ENCODE measurements at regions not wholly inside any gene's neighbourhood (a gene's known extent, or its start where the extent isn't known, plus 50 kb on each side); places are given as distances from the start of the nearest gene placed in this dataset.

DNA sequence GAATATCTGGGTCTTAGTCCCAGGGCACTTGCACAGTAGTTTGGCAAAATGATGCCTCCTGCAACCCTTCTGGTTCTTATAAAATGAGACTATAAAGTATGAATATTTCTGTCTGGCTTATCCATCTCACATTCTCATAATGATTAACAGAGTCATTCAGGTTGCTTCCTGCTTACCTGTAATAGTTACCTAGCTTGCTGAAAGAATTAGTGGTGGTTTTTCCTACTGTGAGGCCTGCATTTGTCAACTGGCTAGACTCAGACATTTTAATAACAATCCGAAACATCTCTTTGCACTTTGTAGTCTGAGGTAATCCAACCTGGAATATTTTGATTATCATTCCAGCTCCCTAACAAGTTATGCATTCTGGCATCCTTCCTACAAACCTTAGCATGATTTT, 75.6 kb upstream of the POU1F1 start:
- WGBS: 88% methylated on average over 1 of the region's 1 CpG
- H3K36me3 ChIP-seq (ENCODE audit: control insufficient read depth in 4 of 4, insufficient read depth in 3 of 4, low read depth in 1 of 4, low read length in 3 of 4): no peaks in the 10 kb centered on the region
- TF ChIP-seq YY1 (IDR thresholded peaks at IDR 0.05) (no peak), NR2F2 (IDR thresholded peaks at IDR 0.05) (no peak), GABPA (IDR thresholded peaks at IDR 0.05 in 1 of 2, conservative IDR thresholded peaks at IDR 0.05 in 1 of 2) (no peak), HNF4G (IDR thresholded peaks at IDR 0.05) (no peak), SP1 (IDR thresholded peaks at IDR 0.05) (no peak), RAD21 (IDR thresholded peaks at IDR 0.05) (no peak), EGR1 (IDR thresholded peaks at IDR 0.05; ENCODE audit: low read depth in 2 of 2) (no peak), RXRA (IDR thresholded peaks at IDR 0.05) (no peak)
- TF ChIP-seq, protein P1, sequence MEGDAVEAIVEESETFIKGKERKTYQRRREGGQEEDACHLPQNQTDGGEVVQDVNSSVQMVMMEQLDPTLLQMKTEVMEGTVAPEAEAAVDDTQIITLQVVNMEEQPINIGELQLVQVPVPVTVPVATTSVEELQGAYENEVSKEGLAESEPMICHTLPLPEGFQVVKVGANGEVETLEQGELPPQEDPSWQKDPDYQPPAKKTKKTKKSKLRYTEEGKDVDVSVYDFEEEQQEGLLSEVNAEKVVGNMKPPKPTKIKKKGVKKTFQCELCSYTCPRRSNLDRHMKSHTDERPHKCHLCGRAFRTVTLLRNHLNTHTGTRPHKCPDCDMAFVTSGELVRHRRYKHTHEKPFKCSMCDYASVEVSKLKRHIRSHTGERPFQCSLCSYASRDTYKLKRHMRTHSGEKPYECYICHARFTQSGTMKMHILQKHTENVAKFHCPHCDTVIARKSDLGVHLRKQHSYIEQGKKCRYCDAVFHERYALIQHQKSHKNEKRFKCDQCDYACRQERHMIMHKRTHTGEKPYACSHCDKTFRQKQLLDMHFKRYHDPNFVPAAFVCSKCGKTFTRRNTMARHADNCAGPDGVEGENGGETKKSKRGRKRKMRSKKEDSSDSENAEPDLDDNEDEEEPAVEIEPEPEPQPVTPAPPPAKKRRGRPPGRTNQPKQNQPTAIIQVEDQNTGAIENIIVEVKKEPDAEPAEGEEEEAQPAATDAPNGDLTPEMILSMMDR (IDR thresholded peaks at IDR 0.05; ENCODE audit: low read depth, low read length, missing input control): no peak
- TF ChIP-seq, protein P2, sequence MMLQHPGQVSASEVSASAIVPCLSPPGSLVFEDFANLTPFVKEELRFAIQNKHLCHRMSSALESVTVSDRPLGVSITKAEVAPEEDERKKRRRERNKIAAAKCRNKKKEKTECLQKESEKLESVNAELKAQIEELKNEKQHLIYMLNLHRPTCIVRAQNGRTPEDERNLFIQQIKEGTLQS (IDR thresholded peaks at IDR 0.05): no peak
- TF ChIP-seq, protein P3, sequence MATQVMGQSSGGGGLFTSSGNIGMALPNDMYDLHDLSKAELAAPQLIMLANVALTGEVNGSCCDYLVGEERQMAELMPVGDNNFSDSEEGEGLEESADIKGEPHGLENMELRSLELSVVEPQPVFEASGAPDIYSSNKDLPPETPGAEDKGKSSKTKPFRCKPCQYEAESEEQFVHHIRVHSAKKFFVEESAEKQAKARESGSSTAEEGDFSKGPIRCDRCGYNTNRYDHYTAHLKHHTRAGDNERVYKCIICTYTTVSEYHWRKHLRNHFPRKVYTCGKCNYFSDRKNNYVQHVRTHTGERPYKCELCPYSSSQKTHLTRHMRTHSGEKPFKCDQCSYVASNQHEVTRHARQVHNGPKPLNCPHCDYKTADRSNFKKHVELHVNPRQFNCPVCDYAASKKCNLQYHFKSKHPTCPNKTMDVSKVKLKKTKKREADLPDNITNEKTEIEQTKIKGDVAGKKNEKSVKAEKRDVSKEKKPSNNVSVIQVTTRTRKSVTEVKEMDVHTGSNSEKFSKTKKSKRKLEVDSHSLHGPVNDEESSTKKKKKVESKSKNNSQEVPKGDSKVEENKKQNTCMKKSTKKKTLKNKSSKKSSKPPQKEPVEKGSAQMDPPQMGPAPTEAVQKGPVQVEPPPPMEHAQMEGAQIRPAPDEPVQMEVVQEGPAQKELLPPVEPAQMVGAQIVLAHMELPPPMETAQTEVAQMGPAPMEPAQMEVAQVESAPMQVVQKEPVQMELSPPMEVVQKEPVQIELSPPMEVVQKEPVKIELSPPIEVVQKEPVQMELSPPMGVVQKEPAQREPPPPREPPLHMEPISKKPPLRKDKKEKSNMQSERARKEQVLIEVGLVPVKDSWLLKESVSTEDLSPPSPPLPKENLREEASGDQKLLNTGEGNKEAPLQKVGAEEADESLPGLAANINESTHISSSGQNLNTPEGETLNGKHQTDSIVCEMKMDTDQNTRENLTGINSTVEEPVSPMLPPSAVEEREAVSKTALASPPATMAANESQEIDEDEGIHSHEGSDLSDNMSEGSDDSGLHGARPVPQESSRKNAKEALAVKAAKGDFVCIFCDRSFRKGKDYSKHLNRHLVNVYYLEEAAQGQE (IDR thresholded peaks at IDR 0.05): no peak
- no peak for DNase-seq (ENCODE audit: low spot score)
- H3K9ac ChIP-seq (ENCODE audit: low read depth in 1 of 2, low read length in 2 of 2): no peak overlapping the region
- H3K27ac ChIP-seq (ENCODE audit: low read depth in 1 of 2, low read length in 2 of 2): no peak overlapping the region
- no peaks in the 10 kb centered on the region for H3K9me3 ChIP-seq (ENCODE audit: control insufficient read depth in 4 of 4, low read length in 3 of 4)
- peaks cover 0 to 3% (median 2%) of the 10 kb centered on the region in 4 donors for H3K4me1 ChIP-seq (ENCODE audit: control insufficient read depth in 4 of 4, insufficient read depth in 4 of 4, low read length in 3 of 4)
- H3K4me3 ChIP-seq (ENCODE audit: low read depth in 1 of 3, low read length in 3 of 3): no peak overlapping the region
- no peaks in the 10 kb centered on the region for H3K27me3 ChIP-seq (ENCODE audit: control insufficient read depth in 4 of 4, insufficient read depth in 4 of 4, low read length in 3 of 4)

DNA sequence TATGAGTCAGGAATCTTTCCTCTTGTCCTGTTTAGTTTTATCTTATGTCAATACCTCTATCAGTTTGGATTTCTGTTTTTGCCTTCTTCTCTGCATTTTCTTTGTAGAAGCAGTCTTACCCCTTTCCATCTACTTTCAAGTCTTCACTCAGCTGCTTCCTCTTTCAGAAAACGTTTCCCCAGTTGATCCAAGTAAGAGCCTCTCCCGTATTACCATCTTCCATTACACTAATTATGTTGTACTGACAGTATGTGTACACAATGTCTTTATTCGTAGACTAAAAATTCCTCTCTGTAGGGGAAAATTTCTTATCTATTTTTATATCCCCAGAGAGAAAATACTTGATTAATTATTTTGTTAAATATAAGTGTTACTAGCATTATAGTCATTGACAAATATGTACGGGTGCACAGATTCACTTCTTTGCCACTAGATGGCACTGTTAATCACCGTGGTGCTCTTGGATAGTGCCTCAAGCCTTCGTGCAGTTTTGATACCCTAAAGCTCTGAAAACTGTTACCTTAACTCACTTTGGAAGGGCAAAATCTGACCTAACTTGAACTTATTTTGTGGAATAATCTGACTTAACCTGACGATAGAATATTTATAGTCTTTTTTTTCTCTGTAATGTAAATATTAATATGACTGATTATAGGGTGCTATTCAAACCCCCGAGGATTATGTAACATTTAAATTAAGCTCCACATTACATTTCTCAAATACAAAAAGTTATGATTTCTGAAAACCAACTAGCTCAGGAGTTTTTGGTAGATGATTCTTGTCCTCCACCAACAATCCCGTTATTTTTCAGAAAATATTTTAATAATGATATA, 74.2 kb upstream of the POU1F1 start:
- Histone ChIP-seq H3K4me1 (ENCODE audit: control insufficient read depth in 4 of 4, insufficient read depth in 4 of 4, low read length in 3 of 4) (peaks cover 0 to 3% (median 2%) of the 10 kb centered on the region in 4 donors), H3K27ac (ENCODE audit: low read depth in 1 of 2, low read length in 2 of 2) (no peak overlapping the region), H3K9ac (ENCODE audit: low read depth in 1 of 2, low read length in 2 of 2) (peak overlapping the region in 1 of 2 donors; percentile 36), H3K36me3 (ENCODE audit: control insufficient read depth in 4 of 4, insufficient read depth in 3 of 4, low read depth in 1 of 4, low read length in 3 of 4) (no peaks in the 10 kb centered on the region), H3K9me3 (ENCODE audit: control insufficient read depth in 4 of 4, low read length in 3 of 4) (no peaks in the 10 kb centered on the region), H3K4me3 (ENCODE audit: low read depth in 1 of 3, low read length in 3 of 3) (no peak overlapping the region), H3K27me3 (ENCODE audit: control insufficient read depth in 4 of 4, insufficient read depth in 4 of 4, low read length in 3 of 4) (no peaks in the 10 kb centered on the region)
- DNase-seq (ENCODE audit: low spot score): no peak
- TF ChIP-seq, protein P1 (IDR thresholded peaks at IDR 0.05; ENCODE audit: low read depth, low read length, missing input control): peak; percentile 91
- TF ChIP-seq, protein P2 (IDR thresholded peaks at IDR 0.05): no peak
- TF ChIP-seq, protein P4, sequence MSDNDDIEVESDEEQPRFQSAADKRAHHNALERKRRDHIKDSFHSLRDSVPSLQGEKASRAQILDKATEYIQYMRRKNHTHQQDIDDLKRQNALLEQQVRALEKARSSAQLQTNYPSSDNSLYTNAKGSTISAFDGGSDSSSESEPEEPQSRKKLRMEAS (IDR thresholded peaks at IDR 0.05): no peak
- TF ChIP-seq YY1 (IDR thresholded peaks at IDR 0.05) (no peak), RAD21 (IDR thresholded peaks at IDR 0.05) (peak; percentile 78 to 87)
- WGBS: 20% methylated on average over 9 of the region's 9 CpGs

Data from liver (tissue), 8 donors.